ENCODE measurements at regions not wholly inside any gene's neighbourhood (a gene's known extent, or its start where the extent isn't known, plus 50 kb on each side); places are given as distances from the start of the nearest gene placed in this dataset.

- 94% methylated on average over 3 of the region's 3 CpGs for whole genome bisulfite sequencing
- H3K27me3 ChIP-seq, result no peaks in the 10 kb centered on the region
Measured at GRCh38 chr4:45745741-45746140, 378.1 kb downstream of the GABRG1 start.

GRCh38 chr4:45741897-45742296 is 382.0 kb downstream of the GABRG1 start:
- WGBS, result 63% methylated on average over 1 of the region's 1 CpG
- Histone ChIP-seq H3K9me3 (peaks cover 0 to 21% (median 15%) of the 10 kb centered on the region in 4 donors), H3K27me3 (no peaks in the 10 kb centered on the region), H3K27ac (replicated peaks in 1 of 4) (no peak overlapping the region), H3K4me1 (no peaks in the 10 kb centered on the region), H3K4me3 (no peak overlapping the region), H3K36me3 (no peaks in the 10 kb centered on the region)
- intact Hi-C loops (cut with DNase I), result no loop called here
- TF ChIP-seq POLR2AphosphoS5 (IDR thresholded peaks at IDR 0.05) (no peak), CTCF (IDR thresholded peaks at IDR 0.05) (no peak), POLR2A (IDR thresholded peaks at IDR 0.05; ENCODE audit: low read depth) (no peak), EP300 (IDR thresholded peaks at IDR 0.05) (no peak)
- no peak for DNase-seq (ENCODE audit: extremely low spot score)

More at GRCh38 chr4:45745741-45746140, 378.1 kb downstream of the GABRG1 start:
- H3K9me3 ChIP-seq, result peaks cover 0 to 8% (median 5%) of the 10 kb centered on the region in 4 donors
- no peak for DNase-seq (ENCODE audit: extremely low spot score)
- H3K4me3 ChIP-seq, result no peak overlapping the region
- no peak for TF ChIP-seq POLR2A (IDR thresholded peaks at IDR 0.05; ENCODE audit: low read depth)
- no peak for TF ChIP-seq CTCF (IDR thresholded peaks at IDR 0.05)
- TF ChIP-seq POLR2AphosphoS5 (IDR thresholded peaks at IDR 0.05), result no peak
- no peak for TF ChIP-seq EP300 (IDR thresholded peaks at IDR 0.05)
- H3K36me3 ChIP-seq, result no peaks in the 10 kb centered on the region
- peaks cover 0 to 1% (median 0%) of the 10 kb centered on the region in 4 donors for H3K4me1 ChIP-seq
- intact Hi-C loops (cut with DNase I), result no loop called here
- H3K27ac ChIP-seq (replicated peaks in 1 of 4), result no peak overlapping the region

DNA sequence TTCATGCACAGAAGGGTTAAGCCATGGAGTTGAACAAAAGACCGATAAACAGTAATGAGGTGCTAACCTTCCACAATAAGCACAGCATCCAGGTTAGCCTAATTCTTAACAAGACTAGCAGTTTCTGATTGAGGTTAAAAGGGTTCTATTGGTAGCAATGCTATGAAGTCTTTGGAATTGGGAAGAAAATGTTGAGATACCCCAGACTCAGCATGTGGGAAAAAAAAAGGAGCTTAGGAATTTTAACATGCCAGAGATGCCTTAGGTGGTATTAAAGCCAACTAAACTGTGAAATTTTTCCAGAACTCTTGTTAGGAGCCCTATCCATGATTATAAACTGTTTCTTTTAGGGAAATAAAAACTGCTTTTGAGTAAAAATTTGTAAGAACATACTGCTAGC is 391.7 kb downstream of the GABRG1 start:
- no peak overlapping the region for H3K27ac ChIP-seq (replicated peaks in 1 of 4)
- no peaks in the 10 kb centered on the region for H3K36me3 ChIP-seq
- H3K27me3 ChIP-seq, result no peaks in the 10 kb centered on the region
- no peak for TF ChIP-seq POLR2AphosphoS5 (IDR thresholded peaks at IDR 0.05)
- TF ChIP-seq CTCF (IDR thresholded peaks at IDR 0.05), result no peak
- TF ChIP-seq EP300 (IDR thresholded peaks at IDR 0.05), result no peak
- TF ChIP-seq POLR2A (IDR thresholded peaks at IDR 0.05; ENCODE audit: low read depth), result no peak
- intact Hi-C loops (cut with DNase I), result no loop called here
- no peaks in the 10 kb centered on the region for H3K9me3 ChIP-seq
- no peak for DNase-seq (ENCODE audit: extremely low spot score)
- WGBS, result 100% methylated on average over 1 of the region's 1 CpG
- H3K4me1 ChIP-seq, result peaks cover 0 to 5% (median 0%) of the 10 kb centered on the region in 4 donors
- no peak overlapping the region for H3K4me3 ChIP-seq

GRCh38 chr4:45716093-45716492 is 407.8 kb downstream of the GABRG1 start:
- no peaks in the 10 kb centered on the region for H3K36me3 ChIP-seq
- H3K4me3 ChIP-seq, result no peak overlapping the region
- no peaks in the 10 kb centered on the region for H3K4me1 ChIP-seq
- H3K27me3 ChIP-seq, result no peaks in the 10 kb centered on the region
- WGBS, result 86% methylated on average over 3 of the region's 3 CpGs
- no peak for TF ChIP-seq EP300 (IDR thresholded peaks at IDR 0.05)
- no peak for TF ChIP-seq CTCF (IDR thresholded peaks at IDR 0.05)
- TF ChIP-seq POLR2A (IDR thresholded peaks at IDR 0.05; ENCODE audit: low read depth), result no peak
- TF ChIP-seq POLR2AphosphoS5 (IDR thresholded peaks at IDR 0.05), result no peak
- DNase-seq (ENCODE audit: extremely low spot score), result no peak
- no peaks in the 10 kb centered on the region for H3K9me3 ChIP-seq
- H3K27ac ChIP-seq (replicated peaks in 1 of 4), result no peak overlapping the region
- intact Hi-C loops (cut with DNase I), result no loop called here

DNA sequence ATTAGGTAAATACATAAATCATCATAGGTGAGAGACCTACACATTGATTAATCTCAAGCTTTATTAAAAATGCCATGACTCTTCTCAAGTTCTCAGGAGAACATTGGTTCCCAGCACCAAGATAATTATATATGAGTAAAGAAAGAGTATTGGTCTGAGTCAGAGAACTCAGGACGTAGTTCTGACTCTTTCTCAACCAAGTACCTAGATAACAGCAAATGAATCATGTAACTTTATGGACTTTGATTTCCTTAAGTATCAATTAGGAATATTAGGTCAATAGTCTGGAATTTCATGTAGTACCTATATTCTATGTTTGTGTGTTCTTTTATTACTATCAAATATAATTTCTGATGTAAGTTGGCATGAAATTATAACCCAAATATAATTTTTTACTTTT is 409.9 kb downstream of the GABRG1 start:
- H3K36me3 ChIP-seq, result no peaks in the 10 kb centered on the region
- H3K9me3 ChIP-seq, result no peaks in the 10 kb centered on the region
- 43% methylated on average over 1 of the region's 1 CpG for WGBS
- H3K4me1 ChIP-seq, result no peaks in the 10 kb centered on the region
- no peak for TF ChIP-seq CTCF (IDR thresholded peaks at IDR 0.05)
- TF ChIP-seq POLR2AphosphoS5 (IDR thresholded peaks at IDR 0.05), result no peak
- TF ChIP-seq POLR2A (IDR thresholded peaks at IDR 0.05; ENCODE audit: low read depth), result no peak
- no peak for TF ChIP-seq EP300 (IDR thresholded peaks at IDR 0.05)
- H3K27me3 ChIP-seq, result no peaks in the 10 kb centered on the region
- H3K4me3 ChIP-seq, result no peak overlapping the region
- no peak for DNase-seq (ENCODE audit: extremely low spot score)
- intact Hi-C loops (cut with DNase I), result no loop called here
- no peak overlapping the region for H3K27ac ChIP-seq (replicated peaks in 1 of 4)
